ENCODE measurements at regions not wholly inside any gene's neighbourhood (a gene's known extent, or its start where the extent isn't known, plus 50 kb on each side); places are given as distances from the start of the nearest gene placed in this dataset.

- H3K27ac Mint-ChIP-seq = no peak overlapping the region
- DNase-seq (no peak), ATAC-seq (replicated peaks in 1 of 4) (no peak)
- Histone ChIP-seq H3K36me3 (ENCODE audit: control insufficient read depth in 2 of 2, extremely low read depth in 1 of 2, insufficient read depth in 1 of 2, low read length in 1 of 2) (no peaks in the 10 kb centered on the region), H3K4me1 (ENCODE audit: control insufficient read depth in 1 of 2, extremely low read depth in 1 of 2, insufficient read depth in 2 of 2, low read length in 2 of 2) (no peaks in the 10 kb centered on the region), H3K27me3 (replicated peaks in 1 of 2; ENCODE audit: control insufficient read depth in 2 of 2, extremely low read depth in 1 of 2, insufficient read depth in 2 of 2, low read length in 1 of 2) (peaks cover 2 to 3% of the 10 kb centered on the region in 2 experiments), H3K4me3 (ENCODE audit: control insufficient read depth in 1 of 2, extremely low read depth in 1 of 2, low read length in 1 of 2) (no peak overlapping the region), H3K9me3 (no peaks in the 10 kb centered on the region), H3K27ac (ENCODE audit: low read length) (no peak overlapping the region)
- no peak overlapping the region for H3K4me3 Mint-ChIP-seq
- no CpG with 5 or more reads among the region's 2 CpGs for whole genome bisulfite sequencing (ENCODE audit: insufficient coverage)
- CTCF ChIA-PET = no interaction called here
- no peaks in the 10 kb centered on the region for H3K4me1 Mint-ChIP-seq
- peaks cover 11 to 30% of the 10 kb centered on the region in 2 donors for H3K27me3 Mint-ChIP-seq
- POLR2A ChIA-PET = no interaction called here
- no peaks in the 10 kb centered on the region for H3K9me3 Mint-ChIP-seq
- no peaks in the 10 kb centered on the region for H3K36me3 Mint-ChIP-seq
These were observed 50.0 kb upstream of the VMA21 start for GRCh38 chrX:151346931-151347543.
